KMS-11 (cell line): ENCODE measurements at regions not wholly inside any gene's neighbourhood (a gene's known extent, or its start where the extent isn't known, plus 50 kb on each side); places are given as distances from the start of the nearest gene placed in this dataset.

ENCODE experiments used
- H2AFZ ChIP-seq: fragments of 200-600 bp; sonication (generic); 2 replicates; pipeline ENCODE4 v1.6.1; 2016; ENCODE audit warnings: antibody characterized with exemption, mixed run types, low read depth
- H3K27ac ChIP-seq: fragments of 200-600 bp; sonication (generic); 2 replicates; pipeline ENCODE4 v1.6.1; 2016; ENCODE audit warnings: mild to moderate bottlenecking, mixed run types
- H3K27me3 ChIP-seq: fragments of 200-600 bp; sonication (generic); 2 replicates; pipeline ENCODE4 v1.6.1; 2017; ENCODE audit warnings: mild to moderate bottlenecking, low read depth, mixed run types, moderate library complexity; ENCODE audit not compliant: insufficient read depth
- H3K36me3 ChIP-seq: fragments of 200-600 bp; sonication (generic); 2 replicates; pipeline ENCODE4 v1.6.1; 2017; ENCODE audit warnings: mild to moderate bottlenecking, mixed run types; ENCODE audit not compliant: insufficient read depth
- H3K4me1 ChIP-seq: fragments of 200-600 bp; sonication (generic); 2 replicates; pipeline ENCODE4 v1.6.1; 2016; ENCODE audit warnings: mild to moderate bottlenecking, low read depth, mixed run types; ENCODE audit not compliant: poor library complexity, severe bottlenecking
- H3K4me2 ChIP-seq: fragments of 200-600 bp; sonication (generic); 2 replicates; pipeline ENCODE4 v1.7.0; 2016; ENCODE audit warnings: mild to moderate bottlenecking, mixed run types
- H3K4me3 ChIP-seq: fragments of 200-600 bp; sonication (generic); IDR thresholded peaks from 2 replicates; pipeline ENCODE4 v1.6.1; 2017; ENCODE audit warnings: low read depth, low read length, mixed read lengths; ENCODE audit not compliant: insufficient read depth
- H3K79me2 ChIP-seq: fragments of 200-600 bp; sonication (generic); 2 replicates; pipeline ENCODE4 v1.6.1; 2016; ENCODE audit warnings: low read depth, mixed run types; ENCODE audit not compliant: insufficient read depth
- H3K9ac ChIP-seq: fragments of 200-600 bp; sonication (generic); 2 replicates; pipeline ENCODE4 v1.6.1; 2016; ENCODE audit warnings: mild to moderate bottlenecking, mixed run types
- H4K20me1 ChIP-seq: fragments of 200-600 bp; sonication (generic); 2 replicates; pipeline ENCODE4 v1.6.1; 2016; ENCODE audit warnings: mild to moderate bottlenecking, mixed run types; ENCODE audit not compliant: insufficient read depth
- TF ChIP-seq, protein P1 (sequence below): fragments of 200-600 bp; sonication (generic); conservative IDR thresholded peaks from 2 replicates; pipeline ENCODE4 v1.6.1; 2017; ENCODE audit warnings: low read depth, mild to moderate bottlenecking, antibody characterized with exemption, low read length, moderate library complexity, mixed read lengths

DNA sequence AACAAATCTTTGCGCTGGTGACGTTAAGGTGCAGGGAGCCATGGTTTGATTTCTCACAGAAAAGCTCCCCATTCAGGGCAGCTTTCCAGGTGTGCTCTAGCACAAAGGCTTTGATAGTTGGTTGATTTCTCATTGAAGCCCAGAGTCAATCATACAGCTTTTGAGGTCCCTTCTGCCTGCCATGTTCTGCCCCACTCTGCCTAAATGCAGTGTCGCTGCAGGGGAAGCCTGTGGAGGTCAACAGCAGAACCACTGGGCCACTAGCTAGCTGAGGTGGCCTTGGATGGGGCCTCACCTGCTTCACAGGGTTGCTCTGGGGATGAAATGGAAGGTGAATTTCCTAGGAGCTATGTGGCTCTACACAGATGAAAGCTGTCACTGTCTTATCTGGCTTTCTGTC is 278.3 kb downstream of the TLE3 start:
- Histone ChIP-seq H3K4me3 (no peak overlapping the region), H3K27ac (no peak overlapping the region), H2AFZ (no peak overlapping the region), H3K4me1 (no peaks in the 10 kb centered on the region), H3K36me3 (no peaks in the 10 kb centered on the region), H3K27me3 (no peaks in the 10 kb centered on the region), H4K20me1 (no peaks in the 10 kb centered on the region), H3K9ac (no peak overlapping the region), H3K79me2 (no peaks in the 10 kb centered on the region), H3K4me2 (no peak overlapping the region)
- TF ChIP-seq, protein P1, sequence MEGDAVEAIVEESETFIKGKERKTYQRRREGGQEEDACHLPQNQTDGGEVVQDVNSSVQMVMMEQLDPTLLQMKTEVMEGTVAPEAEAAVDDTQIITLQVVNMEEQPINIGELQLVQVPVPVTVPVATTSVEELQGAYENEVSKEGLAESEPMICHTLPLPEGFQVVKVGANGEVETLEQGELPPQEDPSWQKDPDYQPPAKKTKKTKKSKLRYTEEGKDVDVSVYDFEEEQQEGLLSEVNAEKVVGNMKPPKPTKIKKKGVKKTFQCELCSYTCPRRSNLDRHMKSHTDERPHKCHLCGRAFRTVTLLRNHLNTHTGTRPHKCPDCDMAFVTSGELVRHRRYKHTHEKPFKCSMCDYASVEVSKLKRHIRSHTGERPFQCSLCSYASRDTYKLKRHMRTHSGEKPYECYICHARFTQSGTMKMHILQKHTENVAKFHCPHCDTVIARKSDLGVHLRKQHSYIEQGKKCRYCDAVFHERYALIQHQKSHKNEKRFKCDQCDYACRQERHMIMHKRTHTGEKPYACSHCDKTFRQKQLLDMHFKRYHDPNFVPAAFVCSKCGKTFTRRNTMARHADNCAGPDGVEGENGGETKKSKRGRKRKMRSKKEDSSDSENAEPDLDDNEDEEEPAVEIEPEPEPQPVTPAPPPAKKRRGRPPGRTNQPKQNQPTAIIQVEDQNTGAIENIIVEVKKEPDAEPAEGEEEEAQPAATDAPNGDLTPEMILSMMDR: no peak

DNA sequence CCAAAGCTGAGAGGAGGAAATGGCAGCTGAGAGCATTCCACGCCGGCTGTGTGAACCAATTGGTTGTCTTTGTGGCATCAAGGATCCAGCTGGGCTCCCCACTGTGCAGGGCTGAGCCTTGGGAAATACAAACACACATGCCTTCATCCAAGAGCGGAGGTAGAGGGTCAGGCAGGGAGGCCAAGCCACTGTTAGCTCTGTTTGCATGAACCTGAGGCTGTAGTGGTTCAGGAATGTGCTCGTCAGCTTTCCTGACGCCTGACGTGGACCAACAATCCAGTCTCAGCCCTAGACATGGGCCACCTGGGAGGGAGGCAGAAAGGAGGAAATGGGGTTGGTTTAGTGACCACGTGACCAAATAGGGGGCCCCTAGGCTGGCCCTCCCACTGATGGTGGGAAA is 276.9 kb downstream of the TLE3 start:
- no peaks in the 10 kb centered on the region for H3K27me3 ChIP-seq
- H3K79me2 ChIP-seq: no peaks in the 10 kb centered on the region
- H3K36me3 ChIP-seq: no peaks in the 10 kb centered on the region
- H3K27ac ChIP-seq: no peak overlapping the region
- TF ChIP-seq, protein P1: no peak
- H3K4me2 ChIP-seq: no peak overlapping the region
- no peak overlapping the region for H3K4me3 ChIP-seq
- no peak overlapping the region for H3K9ac ChIP-seq
- no peaks in the 10 kb centered on the region for H4K20me1 ChIP-seq
- no peak overlapping the region for H2AFZ ChIP-seq
- H3K4me1 ChIP-seq: no peaks in the 10 kb centered on the region

DNA sequence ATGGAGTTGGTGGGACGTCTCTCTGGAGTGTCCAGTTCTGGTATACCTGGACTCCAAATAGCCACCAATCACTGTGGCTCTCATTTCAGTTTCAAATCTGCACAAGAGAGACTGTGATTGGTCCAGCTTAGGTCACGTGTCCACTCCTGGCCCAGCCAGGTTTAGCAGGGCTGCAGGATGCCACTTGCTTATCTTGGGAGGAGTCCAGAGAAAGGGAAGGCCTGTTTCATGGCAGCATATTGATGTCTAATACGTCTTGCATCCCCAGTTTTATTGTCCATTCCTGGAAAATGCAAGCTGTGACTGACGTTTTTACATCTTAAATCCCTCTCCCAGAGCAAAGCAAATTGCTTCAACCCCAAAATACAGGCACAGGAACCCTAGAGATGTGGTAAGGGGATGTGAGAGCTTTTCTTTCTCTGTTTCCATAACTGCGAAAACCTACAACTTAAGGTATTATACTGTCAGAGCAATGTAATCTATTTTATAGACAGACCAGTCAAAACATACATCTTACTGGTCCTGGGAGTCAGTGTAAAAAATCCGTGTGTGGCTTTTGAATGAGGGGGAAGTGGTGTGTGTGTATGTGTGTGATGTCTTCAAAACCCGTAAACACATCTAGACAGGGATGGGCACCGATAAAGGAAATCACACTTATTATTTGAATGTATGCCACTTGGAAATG is 274.4 kb downstream of the TLE3 start:
- Histone ChIP-seq H3K9ac (no peak overlapping the region), H3K4me2 (no peak overlapping the region), H3K79me2 (no peaks in the 10 kb centered on the region), H2AFZ (no peak overlapping the region), H3K4me1 (no peaks in the 10 kb centered on the region), H3K36me3 (no peaks in the 10 kb centered on the region), H3K27me3 (no peaks in the 10 kb centered on the region), H3K27ac (no peak overlapping the region), H4K20me1 (no peaks in the 10 kb centered on the region), H3K4me3 (no peak overlapping the region)
- TF ChIP-seq, protein P1: no peak

DNA sequence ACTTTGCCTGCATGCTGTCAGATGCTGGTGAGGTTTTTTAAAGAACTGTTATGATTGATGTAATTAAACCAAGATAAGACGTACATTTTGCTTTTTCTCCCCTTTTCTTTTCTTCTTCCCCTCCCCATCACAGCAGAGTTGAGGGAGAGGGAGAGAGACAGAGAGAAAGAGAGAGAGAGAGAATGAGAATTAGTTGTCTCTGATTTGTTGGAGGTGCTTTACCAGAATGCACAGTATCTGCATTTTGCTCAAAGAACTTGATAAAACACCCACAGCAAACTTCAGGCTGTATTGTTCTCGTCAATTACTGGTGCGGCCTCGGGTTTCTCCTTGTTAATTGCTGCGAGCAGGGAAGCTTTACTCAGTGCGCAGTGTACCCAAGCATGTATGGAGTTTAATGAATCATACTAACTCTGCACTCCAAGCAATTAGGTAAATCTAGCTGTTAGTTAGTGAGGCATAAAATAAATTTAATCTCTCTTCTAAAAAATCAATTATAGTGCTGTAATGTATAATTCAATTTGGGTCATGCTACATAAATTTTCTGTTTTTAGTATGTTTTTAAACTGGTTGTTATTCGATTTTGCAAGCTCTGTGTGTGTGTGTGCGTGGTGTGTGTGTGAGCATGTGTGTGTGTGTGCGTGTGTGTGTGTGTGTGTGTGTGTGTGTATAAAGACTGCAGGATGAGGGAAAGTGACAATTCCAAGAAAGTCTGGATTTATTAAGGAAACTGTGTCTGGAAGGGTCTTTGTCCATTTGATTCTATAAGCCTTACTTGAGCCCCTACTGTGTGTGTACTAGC is 273.4 kb downstream of the TLE3 start:
- Histone ChIP-seq H3K9ac (no peak overlapping the region), H3K27ac (no peak overlapping the region), H2AFZ (no peak overlapping the region), H3K4me1 (no peaks in the 10 kb centered on the region), H3K4me2 (no peak overlapping the region), H4K20me1 (no peaks in the 10 kb centered on the region), H3K4me3 (no peak overlapping the region), H3K36me3 (no peaks in the 10 kb centered on the region), H3K27me3 (no peaks in the 10 kb centered on the region), H3K79me2 (no peaks in the 10 kb centered on the region)
- TF ChIP-seq, protein P1: no peak
